Gastroesophageal sphincter (tissue), 4 donors: ENCODE measurements at regions not wholly inside any gene's neighbourhood (a gene's known extent, or its start where the extent isn't known, plus 50 kb on each side); places are given as distances from the start of the nearest gene placed in this dataset.
"Not testable (repeated sequence)": the region's sequence is repeated elsewhere in the genome, so short reads cannot be mapped to it uniquely, and the experiment has no call there.

Experiments
- ATAC-seq: fragments of 150-250 bp; one replicate; pipeline ENCODE4 v1.9.1; 2016; ENCODE audit warnings: mild to moderate bottlenecking, moderate library complexity
- H3K27ac ChIP-seq, 4 donors: fragments of 200-600 bp; sonication (generic) in 3 of 4; 1 replicate in 3 of 4; 2 replicates in 1 of 4; pipeline ENCODE4 v1.5.1; 2016 to 2019
- H3K27me3 ChIP-seq: fragments of 200-600 bp; sonication (generic); one replicate; pipeline ENCODE4 v1.5.1; 2019
- H3K36me3 ChIP-seq, 2 donors: fragments of 200-600 bp; sonication (generic); one replicate each; pipeline ENCODE4 v1.5.1; 2019; ENCODE audit warnings: control low read depth in 1 of 2
- H3K4me1 ChIP-seq, 3 donors: fragments of 200-600 bp; sonication (generic); 1 replicate in 2 of 3; 2 replicates in 1 of 3; pipeline ENCODE4 v1.5.1; 2016 to 2019; ENCODE audit warnings: control low read depth in 2 of 3
- H3K4me3 ChIP-seq, 2 donors: fragments of 200-600 bp; sonication (generic); one replicate each; pipeline ENCODE4 v1.5.1; 2019; ENCODE audit warnings: mild to moderate bottlenecking in 1 of 2, moderate library complexity in 1 of 2
- H3K9me3 ChIP-seq, 3 donors: fragments of 200-600 bp; sonication (generic); one replicate each; pipeline ENCODE4 v1.5.1; 2017 to 2019; ENCODE audit warnings: control low read depth in 2 of 3
- CTCF ChIP-seq, 4 experiments: fragments of 200-600 bp in 2 of 4; fragments of 450-650 bp in 2 of 4; sonication (generic) in 1 of 4; IDR thresholded peaks; one replicate each; pipeline ENCODE4 v1.5.1; 2017 to 2019; ENCODE audit warnings: antibody characterized with exemption in 4 of 4, mild to moderate bottlenecking in 2 of 4, moderate library complexity in 2 of 4
- EP300 ChIP-seq: sonication (generic); formaldehyde crosslinking; IDR thresholded peaks from one replicate; pipeline ENCODE4 v1.6.1; 2017; ENCODE audit warnings: antibody characterized with exemption, mild to moderate bottlenecking
- POLR2A ChIP-seq, 2 donors: fragments of 450-650 bp; IDR thresholded peaks; one replicate each; pipeline ENCODE4 v1.6.1; 2017; ENCODE audit warnings: antibody characterized with exemption in 2 of 2, mild to moderate bottlenecking in 2 of 2, moderate library complexity in 1 of 2
- POLR2AphosphoS5 ChIP-seq: sonication (generic); formaldehyde crosslinking; IDR thresholded peaks from one replicate; pipeline ENCODE4 v1.6.1; 2017; ENCODE audit warnings: antibody characterized with exemption
- WGBS, 2 donors: methylation state at CpG; one replicate each; pipeline ENCODE4 v1.1.5; 2018; ENCODE audit warnings: low coverage in 1 of 2; 5-methylcytosine and 5-hydroxymethylcytosine counted together

GRCh38 chr1:217133958-217134856 lies 411.0 kb upstream of the ESRRG start:
- H3K27ac ChIP-seq: peak overlapping the region in 3 of 4 donors; percentile 52 to 79 (median 70)
- H3K9me3 ChIP-seq: no peaks in the 10 kb centered on the region
- peak overlapping the region; percentile 31 to 58 for H3K4me3 ChIP-seq
- WGBS, 2 donors: 19 to 60% methylated on average over 1 to 22 of the region's 53 CpGs
- H3K4me1 ChIP-seq: peaks cover 0 to 37% (median 0%) of the 10 kb centered on the region in 3 donors
- H3K27me3 ChIP-seq: peaks cover 55% of the 10 kb centered on the region
- ATAC-seq: no peak
- no peaks in the 10 kb centered on the region for H3K36me3 ChIP-seq
- TF ChIP-seq EP300 (no peak), POLR2AphosphoS5 (no peak), CTCF (IDR thresholded peaks at IDR 0.05) (no peak), POLR2A (IDR thresholded peaks at IDR 0.05) (no peak)

- 82 to 98% methylated on average over 11 to 16 of the region's 20 CpGs for WGBS, 2 donors
- Histone ChIP-seq H3K9me3 (no peaks in the 10 kb centered on the region), H3K4me1 (peaks cover 0 to 37% (median 0%) of the 10 kb centered on the region in 3 donors)
Observed at GRCh38 chr1:217133092-217133491, 409.9 kb upstream of the ESRRG start.

GRCh38 chr1:217123340-217123739 lies 400.1 kb upstream of the ESRRG start:
- not testable (repeated sequence) for H3K4me1 ChIP-seq, H3K9me3 ChIP-seq, H3K27ac ChIP-seq, H3K27me3 ChIP-seq, ATAC-seq, H3K36me3 ChIP-seq, H3K4me3 ChIP-seq
- WGBS, 2 donors: 73% methylated on average over 1 of the region's 1 CpG; no CpG with 5 or more reads in 1 of the 2 donors

More at GRCh38 chr1:217133092-217133491, 409.9 kb upstream of the ESRRG start:
- Histone ChIP-seq H3K36me3 (no peaks in the 10 kb centered on the region), H3K4me3 (no peak overlapping the region), H3K27me3 (peaks cover 44% of the 10 kb centered on the region), H3K27ac (no peak overlapping the region)
- no peak for TF ChIP-seq EP300
- no peak for TF ChIP-seq POLR2AphosphoS5
- no peak for TF ChIP-seq CTCF (IDR thresholded peaks at IDR 0.05)
- no peak for TF ChIP-seq POLR2A (IDR thresholded peaks at IDR 0.05)
- no peak for ATAC-seq

GRCh38 chr1:217117973-217118465 lies 394.8 kb upstream of the ESRRG start:
- no peak for TF ChIP-seq CTCF (IDR thresholded peaks at IDR 0.05)
- no peak for TF ChIP-seq POLR2AphosphoS5
- TF ChIP-seq POLR2A (IDR thresholded peaks at IDR 0.05): no peak
- TF ChIP-seq EP300: no peak

GRCh38 chr1:217115404-217116380 lies 392.5 kb upstream of the ESRRG start:
- no peak for ATAC-seq
- H3K27me3 ChIP-seq: no peaks in the 10 kb centered on the region
- 72 to 80% methylated on average over 5 of the region's 5 CpGs for WGBS, 2 donors
- no peaks in the 10 kb centered on the region for H3K9me3 ChIP-seq
- H3K4me3 ChIP-seq: no peak overlapping the region
- peaks cover 0 to 7% (median 0%) of the 10 kb centered on the region in 3 donors for H3K4me1 ChIP-seq
- no peaks in the 10 kb centered on the region for H3K36me3 ChIP-seq
- no peak for TF ChIP-seq CTCF (IDR thresholded peaks at IDR 0.05)
- no peak for TF ChIP-seq POLR2A (IDR thresholded peaks at IDR 0.05)
- no peak for TF ChIP-seq POLR2AphosphoS5
- no peak for TF ChIP-seq EP300
- H3K27ac ChIP-seq: no peak overlapping the region

More at GRCh38 chr1:217117973-217118465, 394.8 kb upstream of the ESRRG start:
- Histone ChIP-seq H3K4me3 (no peak overlapping the region), H3K27me3 (no peaks in the 10 kb centered on the region), H3K4me1 (peaks cover 0 to 7% (median 0%) of the 10 kb centered on the region in 3 donors), H3K9me3 (no peaks in the 10 kb centered on the region), H3K36me3 (no peaks in the 10 kb centered on the region), H3K27ac (no peak overlapping the region)
- ATAC-seq: no peak
